H9 (cell line): ENCODE measurements at regions not wholly inside any gene's neighbourhood (a gene's known extent, or its start where the extent isn't known, plus 50 kb on each side); places are given as distances from the start of the nearest gene placed in this dataset.

Experiments used
- DNase-seq: peaks from one replicate; pipeline ENCODE4 v3.0.0-alpha.2; 2017
- H2AFZ ChIP-seq: one replicate; pipeline ENCODE4 v1.6.1; 2013; ENCODE audit warnings: mild to moderate bottlenecking, low read length, control low read depth, moderate library complexity
- H2AK5ac ChIP-seq: 2 replicates; pipeline ENCODE4 v1.6.1; 2013; ENCODE audit warnings: low read length, control low read depth, mixed read lengths; ENCODE audit not compliant: insufficient read length
- H2BK120ac ChIP-seq: one replicate; pipeline ENCODE4 v1.6.1; 2013; ENCODE audit warnings: low read depth, mild to moderate bottlenecking, low read length, control low read depth, inconsistent platforms; ENCODE audit not compliant: poor library complexity, severe bottlenecking
- H2BK12ac ChIP-seq: 2 replicates; pipeline ENCODE4 v1.6.1; 2013; ENCODE audit warnings: low read length, control low read depth, mixed read lengths, low read depth; ENCODE audit not compliant: insufficient read length
- H2BK15ac ChIP-seq: 2 replicates; pipeline ENCODE4 v1.6.1; 2013; ENCODE audit warnings: low read depth, low read length, control low read depth
- H2BK20ac ChIP-seq: one replicate; pipeline ENCODE4 v1.6.1; 2013; ENCODE audit warnings: low read depth, mild to moderate bottlenecking, low read length, control low read depth, inconsistent platforms; ENCODE audit not compliant: poor library complexity, severe bottlenecking
- H2BK5ac ChIP-seq: 2 replicates; pipeline ENCODE4 v1.6.1; 2013; ENCODE audit warnings: low read length, control low read depth, mixed read lengths; ENCODE audit not compliant: insufficient read length
- H3K14ac ChIP-seq: 2 replicates; pipeline ENCODE4 v1.6.1; 2013; ENCODE audit warnings: low read length, control low read depth; ENCODE audit not compliant: insufficient read depth
- H3K18ac ChIP-seq: 2 replicates; pipeline ENCODE4 v1.6.1; 2013; ENCODE audit warnings: low read depth, mild to moderate bottlenecking, mixed read lengths, low read length, control low read depth; ENCODE audit not compliant: insufficient read length
- H3K23ac ChIP-seq: 2 replicates; pipeline ENCODE4 v1.6.1; 2013; ENCODE audit warnings: low read length, control low read depth, mixed read lengths, low read depth; ENCODE audit not compliant: insufficient read length
- H3K23me2 ChIP-seq: 2 replicates; pipeline ENCODE4 v1.6.1; 2013; ENCODE audit warnings: low read depth, mild to moderate bottlenecking, mixed read lengths, low read length, control low read depth; ENCODE audit not compliant: insufficient read length, poor library complexity, severe bottlenecking
- H3K27ac ChIP-seq: 2 replicates; pipeline ENCODE4 v1.5.1; 2013; ENCODE audit warnings: low read length, control low read depth, mixed read lengths, low read depth; ENCODE audit not compliant: insufficient read length
- H3K27me3 ChIP-seq: 2 replicates; pipeline ENCODE4 v1.6.1; 2013; ENCODE audit warnings: low read length, control low read depth, inconsistent platforms; ENCODE audit not compliant: insufficient read depth
- H3K4ac ChIP-seq: 2 replicates; pipeline ENCODE4 v1.6.1; 2013; ENCODE audit warnings: low read depth, mild to moderate bottlenecking, control low read depth, inconsistent platforms, low read length, moderate library complexity
- H3K4me1 ChIP-seq: 2 replicates; pipeline ENCODE4 v1.6.1; 2013; ENCODE audit warnings: low read length, control low read depth, inconsistent platforms; ENCODE audit not compliant: insufficient read depth
- H3K4me2 ChIP-seq: 2 replicates; pipeline ENCODE4 v1.6.1; 2013; ENCODE audit warnings: low read length, control low read depth, mixed read lengths; ENCODE audit not compliant: insufficient read length, insufficient read depth
- H3K56ac ChIP-seq: 2 replicates; pipeline ENCODE4 v1.6.1; 2013; ENCODE audit warnings: low read depth, mild to moderate bottlenecking, mixed read lengths, low read length, control low read depth; ENCODE audit not compliant: insufficient read length
- H3K79me1 ChIP-seq: 2 replicates; pipeline ENCODE4 v1.6.1; 2013; ENCODE audit warnings: low read depth, mild to moderate bottlenecking, moderate library complexity, low read length, control low read depth, inconsistent platforms; ENCODE audit not compliant: insufficient read depth, poor library complexity, severe bottlenecking
- H3K79me2 ChIP-seq: 2 replicates; pipeline ENCODE4 v1.6.1; 2013; ENCODE audit warnings: low read length, control low read depth, inconsistent platforms; ENCODE audit not compliant: insufficient read depth
- H3K9ac ChIP-seq: 2 replicates; pipeline ENCODE4 v1.6.1; 2013; ENCODE audit warnings: low read length, control low read depth, mixed read lengths; ENCODE audit not compliant: insufficient read length; ENCODE audit errors: extremely low read depth
- H3K9me3 ChIP-seq: one replicate; pipeline ENCODE4 v1.6.1; 2013; ENCODE audit warnings: low read depth, low read length, inconsistent platforms; ENCODE audit not compliant: control insufficient read depth
- H3T11ph ChIP-seq: one replicate; pipeline ENCODE4 v1.6.1; 2013; ENCODE audit warnings: mild to moderate bottlenecking, low read length, control low read depth, inconsistent platforms
- H4K20me1 ChIP-seq: one replicate; pipeline ENCODE4 v1.6.1; 2013; ENCODE audit not compliant: control insufficient read depth, insufficient read length, insufficient read depth
- H4K5ac ChIP-seq: 2 replicates; pipeline ENCODE4 v1.6.1; 2013; ENCODE audit warnings: low read depth, mild to moderate bottlenecking, mixed read lengths, low read length, control low read depth; ENCODE audit not compliant: insufficient read length
- H4K8ac ChIP-seq: replicated peaks from 2 replicates; pipeline ENCODE4 v1.6.1; 2013; ENCODE audit warnings: low read length, control low read depth, mixed read lengths, low read depth; ENCODE audit not compliant: insufficient read length
- H4K91ac ChIP-seq: 2 replicates; pipeline ENCODE4 v1.6.1; 2013; ENCODE audit warnings: low read depth, mild to moderate bottlenecking, moderate library complexity, mixed read lengths, low read length, control low read depth; ENCODE audit not compliant: insufficient read length
- H3K27ac Mint-ChIP-seq, 3 experiments: 2 replicates in 2 of 3; 3 replicates in 1 of 3; pipeline ENCODE4 v1.8.0; 2020 to 2021; ENCODE audit warnings: mixed read lengths in 3 of 3, mild to moderate bottlenecking in 1 of 3, moderate library complexity in 1 of 3
- H3K27me3 Mint-ChIP-seq: 2 replicates; pipeline ENCODE4 v1.8.0; 2021; ENCODE audit warnings: low read depth, mild to moderate bottlenecking, moderate library complexity, mixed read lengths
- H3K36me3 Mint-ChIP-seq, 3 experiments: 2 replicates in 2 of 3; 3 replicates in 1 of 3; pipeline ENCODE4 v1.8.0; 2020 to 2021; ENCODE audit warnings: low read depth in 3 of 3, mixed read lengths in 3 of 3; ENCODE audit not compliant: insufficient read depth in 1 of 3
- H3K4me1 Mint-ChIP-seq, 2 experiments: 2 replicates each; pipeline ENCODE4 v1.8.0; 2020; ENCODE audit warnings: mixed read lengths in 2 of 2
- H3K4me3 Mint-ChIP-seq, 2 experiments: 2 replicates in 1 of 2; 3 replicates in 1 of 2; pipeline ENCODE4 v1.8.0; 2020 to 2021; ENCODE audit warnings: mild to moderate bottlenecking in 2 of 2, mixed read lengths in 2 of 2, moderate library complexity in 1 of 2
- H3K9me3 Mint-ChIP-seq, 2 experiments: 2 replicates in 1 of 2; 3 replicates in 1 of 2; pipeline ENCODE4 v1.8.0; 2020; ENCODE audit warnings: mild to moderate bottlenecking in 2 of 2, mixed read lengths in 2 of 2, moderate library complexity in 1 of 2
- CTCF ChIP-seq: fragments of 200-600 bp; sonication (generic); conservative IDR thresholded peaks from 3 replicates; pipeline ENCODE4 v1.8.0; 2021; ENCODE audit warnings: antibody characterized with exemption, mild to moderate bottlenecking
- WGBS: extraction: QIAGEN DNeasy Blood & Tissue Kit; methylation state at CpG from one replicate; pipeline ENCODE4 v1.1.7; 2013; ENCODE audit warnings: missing lambda C conversion rate, low lambda C conversion rate, mixed read lengths; ENCODE audit not compliant: insufficient read length; ENCODE audit errors: extremely low coverage; 5-methylcytosine and 5-hydroxymethylcytosine counted together

GRCh38 chr2:237030382-237030781 is 55.3 kb upstream of the COPS8 start:
- WGBS: no CpG with 5 or more reads among the region's 8 CpGs
- Histone ChIP-seq H3T11ph (no peak overlapping the region), H2BK120ac (no peak overlapping the region)

More at GRCh38 chr2:237030382-237030781, 55.3 kb upstream of the COPS8 start:
- Histone ChIP-seq H3K23me2 (no peaks in the 10 kb centered on the region), H3K4ac (no peak overlapping the region), H3K27ac (no peak overlapping the region), H2AK5ac (no peak overlapping the region), H3K79me1 (no peaks in the 10 kb centered on the region), H3K9me3 (no peaks in the 10 kb centered on the region), H3K56ac (no peak overlapping the region), H4K20me1 (no peaks in the 10 kb centered on the region), H3K18ac (no peak overlapping the region), H2BK12ac (no peak overlapping the region), H2BK20ac (no peak overlapping the region), H4K91ac (no peak overlapping the region), H3K4me2 (no peak overlapping the region), H3K79me2 (no peaks in the 10 kb centered on the region), H3K14ac (no peak overlapping the region), H3K9ac (no peak overlapping the region), H2BK15ac (no peak overlapping the region), H3K4me1 (no peaks in the 10 kb centered on the region), H4K5ac (no peak overlapping the region), H4K8ac (no peak overlapping the region), H3K23ac (no peak overlapping the region), H3K27me3 (no peaks in the 10 kb centered on the region), H2AFZ (no peak overlapping the region), H2BK5ac (no peak overlapping the region)
- H3K4me1 Mint-ChIP-seq: peaks cover 4 to 7% of the 10 kb centered on the region in 2 experiments; a peak in 2 of 4 replicates
- H3K27ac Mint-ChIP-seq: no peak overlapping the region
- no peak for DNase-seq
- no peaks in the 10 kb centered on the region; a peak in 2 of 7 replicates for H3K36me3 Mint-ChIP-seq
- peaks cover 3% of the 10 kb centered on the region for H3K27me3 Mint-ChIP-seq
- H3K9me3 Mint-ChIP-seq: peaks cover 0 to 2% of the 10 kb centered on the region in 2 experiments; a peak in 1 of 5 replicates
- no peak for TF ChIP-seq CTCF
- no peak overlapping the region for H3K4me3 Mint-ChIP-seq
